Right ventricle myocardium superior (tissue), 1 donor: ENCODE measurements at regions not wholly inside any gene's neighbourhood (a gene's known extent, or its start where the extent isn't known, plus 50 kb on each side); places are given as distances from the start of the nearest gene placed in this dataset.
"Not testable (repeated sequence)": the region's sequence is repeated elsewhere in the genome, so short reads cannot be mapped to it uniquely, and the experiment has no call there.

Source experiments
- ATAC-seq: fragments of 200-7000 bp; cut with Tn5 transposase; one replicate; pipeline ENCODE4 v1.9.1; 2020; ENCODE audit warnings: mild to moderate bottlenecking; ENCODE audit not compliant: poor library complexity
- DNase-seq: peaks from one replicate; pipeline ENCODE4 v3.0.0-alpha.2; 2020
- intact Hi-C: fragments of 100-400 bp; cut with DNase I; formaldehyde crosslinking; loops from one replicate; pipeline ENCODE4 v1.11.2; 2022
- donor health status: DM: no; HTN: yes; CAD: no; lungs with severe emphysema.

- ATAC-seq: no peak
- DNase-seq: no peak
These were observed 74.0 kb upstream of the PELI2 start for GRCh38 chr14:56044196-56044595.

GRCh38 chr14:56046546-56046945 lies 71.7 kb upstream of the PELI2 start:
- intact Hi-C loops: no loop called here
- no peak for ATAC-seq

More at GRCh38 chr14:56044196-56044595, 74.0 kb upstream of the PELI2 start:
- intact Hi-C loops: no loop called here

GRCh38 chr14:56046996-56047395 lies 71.2 kb upstream of the PELI2 start:
- ATAC-seq (no peak), DNase-seq (no peak)
- intact Hi-C loops: no loop called here

More at GRCh38 chr14:56046546-56046945, 71.7 kb upstream of the PELI2 start:
- no peak for DNase-seq

GRCh38 chr14:56049536-56049935 lies 68.7 kb upstream of the PELI2 start:
- DNase-seq (no peak), ATAC-seq (no peak)
- intact Hi-C loops: no loop called here

- ATAC-seq (no peak), DNase-seq (no peak)
- intact Hi-C loops: no loop called here
These were observed 62.7 kb upstream of the PELI2 start for GRCh38 chr14:56055511-56055910.

GRCh38 chr14:56056031-56056430 lies 62.2 kb upstream of the PELI2 start:
- ATAC-seq (no peak), DNase-seq (no peak)
- intact Hi-C loops: no loop called here

GRCh38 chr14:56057071-56057741 lies 61.0 kb upstream of the PELI2 start:
- DNase-seq (no peak), ATAC-seq (no peak)
- intact Hi-C loops: no loop called here

- intact Hi-C loops: no loop called here
- ATAC-seq: no peak
- DNase-seq: no peak
These were observed 60.4 kb upstream of the PELI2 start for GRCh38 chr14:56057767-56058166.

- intact Hi-C loops: no loop called here
- no peak for DNase-seq
- no peak for ATAC-seq
These were observed 59.2 kb upstream of the PELI2 start for GRCh38 chr14:56059054-56059453.

GRCh38 chr14:56061051-56061450 lies 57.2 kb upstream of the PELI2 start:
- DNase-seq (no peak), ATAC-seq (no peak)
- intact Hi-C loops: no loop called here

GRCh38 chr14:56063131-56063530 lies 55.1 kb upstream of the PELI2 start:
- intact Hi-C loops: no loop called here
- ATAC-seq: no peak
- no peak for DNase-seq

GRCh38 chr14:56064513-56064912 lies 53.7 kb upstream of the PELI2 start:
- ATAC-seq: no peak
- DNase-seq: no peak
- intact Hi-C loops: no loop called here

- ATAC-seq, DNase-seq, intact Hi-C loops: not testable (repeated sequence)
These were observed 53.0 kb upstream of the PELI2 start for GRCh38 chr14:56065199-56065598.

GRCh38 chr14:56065621-56066290 lies 52.5 kb upstream of the PELI2 start:
- intact Hi-C loops: no loop called here
- DNase-seq (no peak), ATAC-seq (no peak)
